GM12891 (cell line): ENCODE measurements at regions not wholly inside any gene's neighbourhood (a gene's known extent, or its start where the extent isn't known, plus 50 kb on each side); places are given as distances from the start of the nearest gene placed in this dataset.

Experiments used
- PAX5 ChIP-seq: IDR thresholded peaks from 2 replicates; pipeline ENCODE4 v1.6.1; 2011; ENCODE audit warnings: low read length, moderate library complexity, mild to moderate bottlenecking; ENCODE audit not compliant: insufficient read depth, severe bottlenecking
- POLR2A ChIP-seq: IDR thresholded peaks from 2 replicates; pipeline ENCODE4 v1.6.1; 2011; ENCODE audit warnings: low read depth, low read length, control low read depth
- POLR2AphosphoS5 ChIP-seq: IDR thresholded peaks from 2 replicates; pipeline ENCODE4 v1.6.1; 2011; ENCODE audit warnings: low read depth, low read length, control low read depth
- POU2F2 ChIP-seq: IDR thresholded peaks from 2 replicates; pipeline ENCODE4 v1.6.1; 2011; ENCODE audit warnings: low read depth, mild to moderate bottlenecking, control low read depth, low read length, moderate library complexity
- SPI1 ChIP-seq: IDR thresholded peaks from 2 replicates; pipeline ENCODE4 v1.6.1; 2011; ENCODE audit warnings: low read depth, low read length, control low read depth
- TAF1 ChIP-seq: IDR thresholded peaks from 2 replicates; pipeline ENCODE4 v1.6.1; 2011; ENCODE audit warnings: low read depth, low read length, control low read depth

GRCh38 chr10:106169241-106169640 lies 995.3 kb downstream of the SORCS1 start:
- no peak for TF ChIP-seq POLR2A
- TF ChIP-seq POLR2AphosphoS5 = no peak
- no peak for TF ChIP-seq POU2F2
- no peak for TF ChIP-seq TAF1
- no peak for TF ChIP-seq PAX5
- no peak for TF ChIP-seq SPI1
